ENCODE measurements at regions not wholly inside any gene's neighbourhood (a gene's known extent, or its start where the extent isn't known, plus 50 kb on each side); places are given as distances from the start of the nearest gene placed in this dataset.

DNA sequence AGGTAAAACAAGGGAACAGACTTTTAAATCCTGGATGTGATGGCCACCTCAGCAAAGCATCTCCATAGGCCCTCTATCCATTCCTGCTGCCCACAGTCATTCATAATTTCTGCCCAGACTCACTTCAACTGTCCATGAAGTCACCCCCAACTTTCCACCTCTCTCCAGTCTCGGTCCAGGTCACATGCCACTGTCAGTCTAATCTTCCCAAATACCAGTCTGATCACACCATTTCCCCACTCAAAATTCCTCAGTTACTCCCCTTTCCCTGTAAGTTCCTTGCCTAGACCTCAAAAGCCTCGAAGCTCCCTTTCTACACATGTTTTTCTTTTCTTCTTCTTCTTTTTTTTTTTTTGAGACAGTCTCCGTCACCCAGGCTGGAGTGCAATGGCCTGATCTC, 51.2 kb upstream of the HOPX start:
- Histone ChIP-seq H3K79me2 (ENCODE audit: low read length) (no peaks in the 10 kb centered on the region), H3K4me2 (ENCODE audit: low read length) (no peak overlapping the region), H3K9me2 (replicated peaks; ENCODE audit: low read length) (0 out of 2 replicates have a peak, but pooled peaks cover 4% of the 10 kb centered on the region), H3F3A (ENCODE audit: low read length, unreplicated experiment) (no peaks in the 10 kb centered on the region), H3K36me3 (ENCODE audit: low read depth, low read length) (no peaks in the 10 kb centered on the region), H4K20me1 (ENCODE audit: low read length) (no peaks in the 10 kb centered on the region), H3K4me1 (ENCODE audit: insufficient read depth, low read length) (0 out of 2 replicates have a peak, but pooled peaks cover 5% of the 10 kb centered on the region), H3K27ac (ENCODE audit: low read length) (no peak overlapping the region), H3K27me3 (ENCODE audit: low read length) (no peaks in the 10 kb centered on the region), H2AFZ (ENCODE audit: low read length) (no peak overlapping the region), H3K9me3 (ENCODE audit: low read length) (no peaks in the 10 kb centered on the region), H3K9ac (ENCODE audit: low read length) (no peak overlapping the region), H3K4me3 (ENCODE audit: low read length) (no peak overlapping the region)
- TF ChIP-seq CTCF (conservative IDR thresholded peaks at IDR 0.05; ENCODE audit: low read depth, low read length) (no peak), EZH2 (IDR thresholded peaks at IDR 0.05; ENCODE audit: low read length, unreplicated experiment) (no peak), EZH2phosphoT487 (IDR thresholded peaks at IDR 0.05; ENCODE audit: borderline replicate concordance, low read length) (no peak)
- ChIA-PET CTCF (no interaction called here), POLR2A (ENCODE audit: unreplicated experiment) (no interaction called here)
- no TSS peak for BruUV-seq (replicated peaks)
- DNase-seq (no peak), ATAC-seq (no peak)
- intact Hi-C loops (cut with micrococcal nuclease): no loop called here

DNA sequence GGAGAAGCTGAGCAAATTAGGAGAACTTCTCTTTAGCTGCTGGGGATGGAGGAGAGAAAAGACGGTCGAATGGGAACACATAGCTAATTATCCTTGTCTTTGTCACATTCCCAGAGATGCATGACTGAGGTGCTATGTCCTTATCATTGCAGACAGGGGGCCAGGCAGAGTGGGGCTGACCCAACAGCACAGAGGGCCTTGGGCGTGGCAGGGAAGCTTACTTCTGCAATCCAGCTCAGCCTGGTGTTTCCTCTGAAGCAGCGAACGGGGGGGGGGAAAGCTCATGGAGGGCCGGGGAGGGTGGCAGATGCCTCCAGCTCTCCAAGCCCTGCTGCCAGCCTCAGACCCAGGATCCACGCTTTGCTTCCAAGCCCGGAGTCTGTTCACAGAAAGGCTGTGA, 50.8 kb upstream of the HOPX start:
- Histone ChIP-seq H3K36me3 (ENCODE audit: low read depth, low read length) (no peaks in the 10 kb centered on the region), H3K27ac (ENCODE audit: low read length) (no peak overlapping the region), H3K4me2 (ENCODE audit: low read length) (no peak overlapping the region), H3K9ac (ENCODE audit: low read length) (no peak overlapping the region), H4K20me1 (ENCODE audit: low read length) (no peaks in the 10 kb centered on the region), H3K4me3 (ENCODE audit: low read length) (no peak overlapping the region), H2AFZ (ENCODE audit: low read length) (no peak overlapping the region), H3K4me1 (ENCODE audit: insufficient read depth, low read length) (0 out of 2 replicates have a peak, but pooled peaks cover 5% of the 10 kb centered on the region), H3K9me3 (ENCODE audit: low read length) (no peaks in the 10 kb centered on the region), H3K79me2 (ENCODE audit: low read length) (no peaks in the 10 kb centered on the region), H3K27me3 (ENCODE audit: low read length) (no peaks in the 10 kb centered on the region), H3F3A (ENCODE audit: low read length, unreplicated experiment) (no peaks in the 10 kb centered on the region), H3K9me2 (replicated peaks; ENCODE audit: low read length) (0 out of 2 replicates have a peak, but pooled peaks cover 4% of the 10 kb centered on the region)
- BruUV-seq (replicated peaks): no TSS peak
- DNase-seq (no peak), ATAC-seq (no peak)
- POLR2A ChIA-PET (ENCODE audit: unreplicated experiment): no interaction called here
- TF ChIP-seq EZH2phosphoT487 (IDR thresholded peaks at IDR 0.05; ENCODE audit: borderline replicate concordance, low read length) (no peak), EZH2 (IDR thresholded peaks at IDR 0.05; ENCODE audit: low read length, unreplicated experiment) (no peak), CTCF (conservative IDR thresholded peaks at IDR 0.05; ENCODE audit: low read depth, low read length) (no peak)
- intact Hi-C loops (cut with micrococcal nuclease): no loop called here
- CTCF ChIA-PET: no interaction called here

All from PC-3 (cell line).